ENCODE measurements at regions not wholly inside any gene's neighbourhood (a gene's known extent, or its start where the extent isn't known, plus 50 kb on each side); places are given as distances from the start of the nearest gene placed in this dataset.

DNA sequence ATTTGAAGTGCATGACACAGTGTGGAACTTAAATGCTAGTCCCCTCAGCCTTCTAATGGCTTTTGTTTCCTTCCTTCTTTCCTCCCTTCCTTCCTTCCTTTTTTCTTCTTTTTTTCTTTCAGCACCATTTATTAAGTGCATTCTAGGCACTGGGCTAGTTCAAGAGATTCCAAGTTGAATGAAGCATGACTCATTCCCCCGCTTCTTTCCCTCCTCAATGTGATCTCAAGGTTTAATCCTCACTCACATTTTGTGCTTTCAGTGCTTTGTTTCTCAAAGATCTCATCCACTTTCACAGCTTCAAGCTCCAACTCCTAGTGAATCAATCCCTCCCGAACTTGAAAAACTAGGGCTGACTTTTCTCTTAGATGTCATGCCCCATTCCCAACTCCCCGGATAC lies 90.1 kb downstream of the LBH start:
- Histone ChIP-seq H4K20me1 (ENCODE audit: insufficient read depth, low read length) (no peaks in the 10 kb centered on the region), H3K79me2 (ENCODE audit: insufficient read depth, low read depth, low read length) (no peaks in the 10 kb centered on the region), H3K9me2 (ENCODE audit: insufficient read depth, low read length) (no peaks in the 10 kb centered on the region), H2AFZ (ENCODE audit: low read length) (no peak overlapping the region), H3K4me3 (ENCODE audit: low read depth, low read length, poor library complexity, severe bottlenecking) (no peak overlapping the region), H3K27ac (ENCODE audit: low read depth, low read length, poor library complexity, severe bottlenecking) (no peak overlapping the region), H3K4me2 (ENCODE audit: low read length) (no peak overlapping the region), H3K4me1 (ENCODE audit: insufficient read depth, low read length, poor library complexity, severe bottlenecking) (no peaks in the 10 kb centered on the region), H3K36me3 (ENCODE audit: insufficient read depth, low read length) (no peaks in the 10 kb centered on the region), H3K9me3 (ENCODE audit: low read length) (no peaks in the 10 kb centered on the region)
- BruUV-seq (replicated peaks) = no TSS peak
- intact Hi-C loops (cut with micrococcal nuclease; ENCODE audit: unreplicated experiment) = no loop called here
- no peak for DNase-seq (ENCODE audit: low spot score)
- ChIA-PET CTCF (ENCODE audit: unreplicated experiment) (interaction anchor here (2.2 kb wide), 1 partner anchor 13 kb away, joined by 10 read pairs; no protein-coding TSS in a partner anchor), POLR2A (interaction anchor here (0.7 kb wide), 1 partner anchor 101 kb away, joined by 3 read pairs; no protein-coding TSS in a partner anchor)
- TF ChIP-seq, protein P1, sequence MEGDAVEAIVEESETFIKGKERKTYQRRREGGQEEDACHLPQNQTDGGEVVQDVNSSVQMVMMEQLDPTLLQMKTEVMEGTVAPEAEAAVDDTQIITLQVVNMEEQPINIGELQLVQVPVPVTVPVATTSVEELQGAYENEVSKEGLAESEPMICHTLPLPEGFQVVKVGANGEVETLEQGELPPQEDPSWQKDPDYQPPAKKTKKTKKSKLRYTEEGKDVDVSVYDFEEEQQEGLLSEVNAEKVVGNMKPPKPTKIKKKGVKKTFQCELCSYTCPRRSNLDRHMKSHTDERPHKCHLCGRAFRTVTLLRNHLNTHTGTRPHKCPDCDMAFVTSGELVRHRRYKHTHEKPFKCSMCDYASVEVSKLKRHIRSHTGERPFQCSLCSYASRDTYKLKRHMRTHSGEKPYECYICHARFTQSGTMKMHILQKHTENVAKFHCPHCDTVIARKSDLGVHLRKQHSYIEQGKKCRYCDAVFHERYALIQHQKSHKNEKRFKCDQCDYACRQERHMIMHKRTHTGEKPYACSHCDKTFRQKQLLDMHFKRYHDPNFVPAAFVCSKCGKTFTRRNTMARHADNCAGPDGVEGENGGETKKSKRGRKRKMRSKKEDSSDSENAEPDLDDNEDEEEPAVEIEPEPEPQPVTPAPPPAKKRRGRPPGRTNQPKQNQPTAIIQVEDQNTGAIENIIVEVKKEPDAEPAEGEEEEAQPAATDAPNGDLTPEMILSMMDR (conservative IDR thresholded peaks at IDR 0.05; ENCODE audit: low read length) = no peak

DNA sequence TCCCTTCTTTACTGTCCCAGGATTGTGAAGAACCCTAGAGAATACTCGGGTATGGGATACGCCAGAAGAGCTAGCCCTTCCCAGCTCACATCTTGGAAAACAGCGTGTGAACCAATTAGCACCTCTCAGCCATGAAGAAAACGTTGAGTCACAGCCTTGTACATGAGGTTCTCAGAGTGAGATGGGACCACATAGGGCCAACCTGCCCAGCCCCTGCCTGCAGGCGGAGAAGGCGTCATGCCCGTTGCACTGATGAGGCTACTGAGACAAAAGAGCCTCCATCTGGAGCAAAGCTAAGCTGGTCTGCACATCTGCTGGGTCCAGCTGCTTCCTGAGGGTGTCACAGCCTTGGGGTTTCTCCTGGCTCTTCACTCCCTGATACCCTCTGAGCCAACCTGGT lies 92.2 kb downstream of the LBH start:
- H3K4me1 ChIP-seq (ENCODE audit: insufficient read depth, low read length, poor library complexity, severe bottlenecking) = no peaks in the 10 kb centered on the region
- CTCF ChIA-PET (ENCODE audit: unreplicated experiment) = interaction anchor here (0.5 to 2.2 kb wide), 2 partner anchors 11 to 708 kb away, joined by 3 to 10 read pairs; no protein-coding TSS in a partner anchor
- no peak overlapping the region for H2AFZ ChIP-seq (ENCODE audit: low read length)
- H3K36me3 ChIP-seq (ENCODE audit: insufficient read depth, low read length) = no peaks in the 10 kb centered on the region
- H3K9me2 ChIP-seq (ENCODE audit: insufficient read depth, low read length) = no peaks in the 10 kb centered on the region
- no TSS peak for BruUV-seq (replicated peaks)
- no peaks in the 10 kb centered on the region for H3K9me3 ChIP-seq (ENCODE audit: low read length)
- TF ChIP-seq EZH2phosphoT487 (IDR thresholded peaks at IDR 0.05; ENCODE audit: borderline replicate concordance, low read depth, low read length) = no peak
- TF ChIP-seq, protein P1 (conservative IDR thresholded peaks at IDR 0.05; ENCODE audit: low read length) = no peak
- DNase-seq (ENCODE audit: low spot score) = peak; percentile 5
- H3K4me2 ChIP-seq (ENCODE audit: low read length) = no peak overlapping the region
- H4K20me1 ChIP-seq (ENCODE audit: insufficient read depth, low read length) = no peaks in the 10 kb centered on the region
- H3K4me3 ChIP-seq (ENCODE audit: low read depth, low read length, poor library complexity, severe bottlenecking) = no peak overlapping the region
- H3K27ac ChIP-seq (ENCODE audit: low read depth, low read length, poor library complexity, severe bottlenecking) = no peak overlapping the region
- POLR2A ChIA-PET = interaction anchor here (0.6 to 2.5 kb wide), 4 partner anchors 11 to 125 kb away, joined by 3 to 8 read pairs (median 5); no protein-coding TSS in a partner anchor
- no peaks in the 10 kb centered on the region for H3K79me2 ChIP-seq (ENCODE audit: insufficient read depth, low read depth, low read length)
- intact Hi-C loops (cut with micrococcal nuclease; ENCODE audit: unreplicated experiment) = no loop called here

DNA sequence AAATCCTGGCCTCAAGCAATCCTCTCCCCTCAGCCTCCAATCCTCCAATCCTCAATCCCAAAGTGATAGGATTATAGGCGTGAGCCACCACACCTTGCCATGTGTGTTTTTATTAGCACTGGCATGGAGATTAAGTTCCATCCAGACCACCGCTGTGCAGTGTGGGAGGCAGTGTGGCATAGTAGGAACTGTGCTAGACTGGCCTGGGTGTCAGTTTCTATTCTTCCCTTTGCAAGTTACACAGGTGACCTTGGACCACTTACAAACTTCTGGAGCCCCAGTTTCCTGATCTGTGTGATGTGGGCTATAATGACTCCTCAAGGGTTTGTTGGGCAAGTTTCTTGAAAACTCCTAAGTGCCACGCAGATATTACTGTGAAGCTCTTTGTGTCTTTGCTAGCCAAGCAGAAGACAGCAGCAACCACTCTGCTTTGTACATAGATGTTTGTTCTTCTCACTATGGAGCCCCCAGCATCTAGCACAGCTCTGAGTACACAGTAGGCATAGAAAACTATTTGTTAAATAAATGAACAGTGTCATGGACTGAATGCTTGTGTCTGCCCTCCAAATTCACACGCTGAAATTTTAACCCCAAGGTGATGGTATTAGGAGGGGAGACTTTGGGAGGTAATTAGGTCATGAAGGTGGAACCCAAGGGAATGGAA lies 93.0 kb downstream of the LBH start:
- H3K36me3 ChIP-seq (ENCODE audit: insufficient read depth, low read length) = no peaks in the 10 kb centered on the region
- CTCF ChIA-PET (ENCODE audit: unreplicated experiment) = no interaction called here
- DNase-seq (ENCODE audit: low spot score) = no peak
- TF ChIP-seq EZH2phosphoT487 (IDR thresholded peaks at IDR 0.05; ENCODE audit: borderline replicate concordance, low read depth, low read length) = no peak
- TF ChIP-seq, protein P1 (conservative IDR thresholded peaks at IDR 0.05; ENCODE audit: low read length) = no peak
- intact Hi-C loops (cut with micrococcal nuclease; ENCODE audit: unreplicated experiment) = no loop called here
- no peak overlapping the region for H3K4me2 ChIP-seq (ENCODE audit: low read length)
- no peaks in the 10 kb centered on the region for H4K20me1 ChIP-seq (ENCODE audit: insufficient read depth, low read length)
- no peaks in the 10 kb centered on the region for H3K9me3 ChIP-seq (ENCODE audit: low read length)
- H3K4me3 ChIP-seq (ENCODE audit: low read depth, low read length, poor library complexity, severe bottlenecking) = no peak overlapping the region
- no peaks in the 10 kb centered on the region for H3K79me2 ChIP-seq (ENCODE audit: insufficient read depth, low read depth, low read length)
- POLR2A ChIA-PET = interaction anchor here (0.7 to 2.5 kb wide), 3 partner anchors 13 to 124 kb away, joined by 3 to 8 read pairs (median 5); no protein-coding TSS in a partner anchor
- no peak overlapping the region for H2AFZ ChIP-seq (ENCODE audit: low read length)
- no peak overlapping the region for H3K27ac ChIP-seq (ENCODE audit: low read depth, low read length, poor library complexity, severe bottlenecking)
- H3K9me2 ChIP-seq (ENCODE audit: insufficient read depth, low read length) = no peaks in the 10 kb centered on the region
- no TSS peak for BruUV-seq (replicated peaks)
- no peaks in the 10 kb centered on the region for H3K4me1 ChIP-seq (ENCODE audit: insufficient read depth, low read length, poor library complexity, severe bottlenecking)
